GM21723 (cell line): ENCODE measurements at regions not wholly inside any gene's neighbourhood (a gene's known extent, or its start where the extent isn't known, plus 50 kb on each side); places are given as distances from the start of the nearest gene placed in this dataset.

ENCODE experiments used
- ATAC-seq: cut with Tn5 transposase; IDR thresholded peaks from one replicate; pipeline ENCODE4 v1.9.1; 2021; ENCODE audit warnings: mild to moderate bottlenecking, moderate library complexity; ENCODE audit not compliant: unreplicated experiment

DNA sequence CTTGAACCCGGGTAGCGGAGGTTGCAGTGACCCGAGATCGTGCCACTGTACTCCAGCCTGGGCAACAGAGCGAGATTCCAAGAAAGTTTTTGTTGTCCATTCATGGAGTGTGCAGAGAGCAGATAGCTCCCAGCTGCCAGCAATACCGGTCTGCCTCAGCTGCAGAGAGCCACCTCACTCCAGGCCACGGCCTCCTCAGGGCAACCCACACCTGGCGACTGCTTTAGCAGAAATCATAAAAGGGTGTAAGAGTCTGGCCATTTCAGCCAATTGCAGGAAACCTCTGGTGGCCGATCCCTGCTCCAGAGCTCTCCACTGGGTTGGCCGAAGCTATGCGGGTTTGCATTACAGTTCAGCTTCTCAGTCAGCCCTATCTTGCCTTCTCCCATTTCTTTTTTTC lies 227.4 kb upstream of the BCOR start:
- no peak for ATAC-seq

DNA sequence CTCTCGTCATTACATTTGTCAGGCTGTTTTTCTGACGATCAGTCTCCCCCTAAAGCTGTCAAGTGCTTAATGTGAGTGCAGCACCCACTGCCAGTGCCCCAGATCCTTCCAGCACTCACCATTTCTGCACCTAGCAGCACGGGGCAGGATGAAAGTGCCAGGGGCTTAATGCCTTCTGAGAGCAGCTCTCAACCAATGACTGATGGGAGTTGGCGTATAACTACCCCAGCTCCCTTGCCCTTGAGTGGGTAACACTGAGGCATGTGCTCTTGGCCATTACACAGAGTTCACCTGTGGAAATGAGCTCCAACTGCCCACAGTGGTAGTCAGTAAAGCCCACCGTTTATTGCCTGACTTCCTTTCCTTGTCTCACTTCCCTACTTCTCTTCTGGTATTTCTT lies 226.2 kb upstream of the BCOR start:
- no peak for ATAC-seq

- ATAC-seq = no peak
Measured at GRCh38 chrX:40320819-40321218, 223.1 kb upstream of the BCOR start.

- ATAC-seq = no peak
Measured at GRCh38 chrX:40318801-40319200, 221.0 kb upstream of the BCOR start.

GRCh38 chrX:40318076-40318475 lies 220.3 kb upstream of the BCOR start:
- ATAC-seq = no peak

- no peak for ATAC-seq
Measured at GRCh38 chrX:40316502-40316901, 218.7 kb upstream of the BCOR start.

GRCh38 chrX:40314070-40314469 lies 216.3 kb upstream of the BCOR start:
- ATAC-seq = no peak

DNA sequence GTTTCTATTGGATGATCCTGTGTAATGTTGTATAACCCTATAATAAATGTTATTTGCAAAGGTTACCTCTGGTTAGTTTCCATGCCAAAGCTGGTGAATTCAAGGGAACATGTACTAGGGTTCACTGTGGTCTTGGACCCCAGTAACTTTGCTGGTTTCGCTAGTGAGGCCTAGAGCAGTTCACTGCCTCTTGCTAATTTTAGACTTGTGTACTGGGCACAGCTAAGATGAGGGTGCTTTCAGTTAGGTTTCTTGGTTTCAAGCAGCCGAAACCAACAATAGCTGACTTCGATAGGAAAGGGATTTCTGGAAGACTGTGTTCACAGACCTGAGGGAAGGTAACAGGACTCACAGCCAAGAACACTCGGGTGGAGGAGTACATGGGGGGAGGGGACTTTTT lies 215.5 kb upstream of the BCOR start:
- ATAC-seq = no peak

DNA sequence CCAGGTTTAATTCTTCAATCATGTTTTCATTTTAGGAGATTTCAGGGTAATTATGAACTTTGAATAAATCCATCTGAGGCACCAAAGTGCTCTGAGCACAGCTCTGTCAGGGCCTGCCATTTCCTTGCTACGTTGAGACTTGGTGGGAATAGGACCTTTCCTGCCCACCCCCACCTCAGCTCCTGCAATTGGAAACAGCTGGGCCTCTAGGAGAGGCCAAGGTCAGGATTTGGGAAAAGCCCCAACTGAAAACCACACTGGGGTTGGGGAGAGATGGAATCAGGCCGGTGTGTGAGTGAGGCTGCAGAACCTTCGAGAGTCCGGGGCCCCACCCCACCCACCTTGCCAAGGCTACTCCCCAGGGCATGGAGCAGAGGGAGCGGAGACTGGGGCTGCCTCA lies 212.7 kb upstream of the BCOR start:
- ATAC-seq = no peak

DNA sequence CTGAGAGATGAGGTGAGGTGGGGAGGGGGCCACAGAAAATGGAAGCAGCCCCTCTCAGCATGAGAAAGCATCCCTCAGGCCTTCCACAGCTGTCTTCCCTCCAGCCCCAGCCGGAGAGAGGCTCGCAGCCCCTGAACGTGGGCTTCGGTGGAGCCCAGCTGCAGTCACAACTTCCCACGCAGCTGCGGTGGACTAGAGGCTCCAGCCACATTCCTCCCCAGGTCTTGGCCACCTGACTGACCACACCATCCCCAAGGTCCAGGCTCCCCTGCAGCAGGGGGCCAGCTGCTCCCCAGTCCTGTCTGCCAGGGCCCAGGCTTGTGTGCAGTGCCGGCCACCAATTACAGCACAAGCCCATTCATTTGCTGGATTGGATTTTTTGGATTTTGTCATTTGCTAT lies 212.3 kb upstream of the BCOR start:
- ATAC-seq = no peak

DNA sequence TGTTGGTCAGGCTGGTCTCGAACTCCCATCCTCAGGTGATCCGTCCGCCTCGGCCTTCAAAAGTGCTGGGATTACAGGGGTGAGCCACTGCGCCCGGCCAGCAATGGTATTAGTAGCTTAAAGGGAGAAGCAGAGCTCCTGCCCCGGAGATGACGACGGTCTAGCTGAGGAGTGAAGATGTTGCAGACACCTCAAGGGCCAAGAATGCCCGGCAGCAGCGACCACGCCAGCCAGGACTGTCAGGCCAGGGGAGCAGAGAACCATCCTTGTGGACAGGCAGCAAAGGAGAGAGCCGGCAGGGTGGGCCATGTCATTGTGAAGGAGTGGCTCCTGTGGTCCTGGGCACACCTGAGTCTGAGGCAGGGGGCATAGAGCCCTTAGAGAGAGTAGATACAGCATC lies 210.1 kb upstream of the BCOR start:
- ATAC-seq = no peak

GRCh38 chrX:40304115-40304514 lies 206.4 kb upstream of the BCOR start:
- no peak for ATAC-seq

GRCh38 chrX:40303256-40304077 lies 205.7 kb upstream of the BCOR start:
- ATAC-seq = no peak

DNA sequence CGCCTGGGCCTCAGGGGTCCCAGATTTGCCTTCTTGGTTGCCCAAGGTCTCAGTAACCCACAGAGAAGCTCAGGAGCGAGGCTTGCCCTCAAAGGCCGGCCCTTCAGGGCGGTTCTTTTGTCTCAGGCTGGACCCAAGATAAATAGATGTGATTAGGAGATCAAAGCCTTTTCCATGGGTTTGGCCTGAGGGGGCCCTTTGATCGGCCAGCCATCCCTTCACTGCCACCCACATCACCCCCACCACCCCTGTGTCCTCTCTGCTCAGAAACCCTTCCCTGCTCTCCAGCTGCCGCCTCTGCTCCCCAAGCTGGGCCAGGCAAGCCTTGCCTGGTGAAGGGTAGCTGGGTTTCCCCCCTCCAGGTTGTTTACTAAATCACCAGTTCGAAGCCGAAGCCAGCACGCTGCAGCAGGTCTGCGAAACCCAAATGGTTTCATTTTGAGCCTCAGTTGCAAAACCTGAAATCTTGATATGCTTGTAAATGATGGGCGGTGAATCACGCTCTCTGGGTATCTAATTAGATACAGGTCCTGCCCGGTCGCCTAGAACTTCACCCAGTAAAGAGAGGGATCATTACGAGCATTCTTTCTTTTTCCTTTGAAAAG lies 202.6 kb upstream of the BCOR start:
- peak; percentile 54 for ATAC-seq

DNA sequence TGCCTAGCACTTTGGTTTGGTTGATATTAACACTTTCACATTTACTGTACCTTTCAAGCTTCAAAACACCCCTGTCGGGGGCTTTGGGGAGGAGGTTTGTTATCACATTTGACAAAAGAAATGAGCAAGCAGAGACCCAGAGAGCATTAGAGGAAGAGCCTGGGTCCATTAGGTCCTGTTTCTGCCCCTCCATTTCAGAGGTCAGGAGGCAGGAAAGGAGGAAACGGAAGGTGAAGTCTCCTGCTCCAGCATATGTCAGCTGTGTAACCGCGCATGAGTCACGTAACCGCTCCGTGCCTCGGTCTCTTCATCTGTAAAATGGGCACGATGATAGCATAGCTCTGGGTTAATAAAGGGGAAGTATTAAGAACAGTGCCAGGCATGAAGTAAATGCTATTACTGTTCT lies 201.9 kb upstream of the BCOR start:
- ATAC-seq = no peak

- no peak for ATAC-seq
Measured at GRCh38 chrX:40298572-40299479, 201.1 kb upstream of the BCOR start.

DNA sequence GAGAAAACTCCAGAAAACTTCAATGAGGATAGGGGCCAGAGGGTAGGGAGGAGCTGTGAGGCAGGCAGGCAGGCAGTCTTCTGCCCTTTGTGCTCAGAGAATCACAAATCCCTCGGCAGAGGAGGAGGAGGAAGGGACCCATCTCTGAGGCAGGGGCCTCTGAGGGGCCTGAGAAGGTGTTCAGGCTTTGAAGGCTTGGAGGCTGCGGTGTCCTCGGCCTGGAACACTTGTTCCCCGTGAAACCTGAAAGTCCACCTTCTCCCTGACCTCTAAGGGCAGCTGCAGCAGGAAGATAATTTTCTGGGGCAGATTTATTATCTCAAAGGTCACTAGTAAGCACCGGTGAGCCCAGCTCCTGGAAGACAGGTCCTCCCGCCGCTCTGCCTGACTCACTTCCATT lies 200.3 kb upstream of the BCOR start:
- no peak for ATAC-seq

- no peak for ATAC-seq
Measured at GRCh38 chrX:40291553-40291952, 193.8 kb upstream of the BCOR start.

- no peak for ATAC-seq
Measured at GRCh38 chrX:40290517-40290916, 192.8 kb upstream of the BCOR start.

GRCh38 chrX:40285876-40286275 lies 188.1 kb upstream of the BCOR start:
- ATAC-seq = no peak

DNA sequence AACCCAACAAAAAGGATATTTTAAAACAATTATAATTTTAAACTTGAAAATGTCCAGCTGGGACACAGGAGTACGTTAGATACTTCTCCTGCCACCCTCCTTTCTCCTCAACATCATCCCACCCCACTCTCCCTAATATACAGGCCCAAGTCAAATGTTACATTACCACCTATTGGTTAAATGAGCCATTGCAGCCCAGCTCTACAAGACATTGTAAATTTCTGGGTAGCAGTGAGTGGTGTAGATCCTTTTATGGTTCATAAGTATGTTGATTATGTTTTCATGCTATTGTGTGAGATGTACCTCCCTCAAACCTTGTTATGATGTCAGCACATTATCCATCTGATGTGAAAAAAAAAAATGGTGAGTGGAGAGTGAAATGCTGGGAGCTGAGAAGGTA lies 187.1 kb upstream of the BCOR start:
- ATAC-seq = no peak

DNA sequence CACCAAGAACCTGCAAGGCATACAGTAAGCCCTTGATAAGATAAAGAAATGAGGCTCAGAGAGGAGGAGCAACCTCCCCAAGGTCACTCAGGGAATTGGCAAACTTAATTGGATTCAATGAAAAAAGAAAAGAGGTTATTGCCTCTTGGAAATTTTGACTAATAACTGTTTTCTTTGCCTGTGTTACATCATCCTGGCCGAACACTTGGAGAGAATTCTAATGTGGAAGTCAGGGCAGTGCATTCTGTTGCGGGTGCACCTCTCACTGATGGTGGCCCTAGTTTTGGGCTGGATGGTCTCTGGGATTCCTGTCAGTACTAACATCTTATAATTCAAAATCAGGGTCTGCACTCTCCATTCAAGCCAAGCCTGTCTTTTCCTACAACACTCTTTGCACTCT lies 186.2 kb upstream of the BCOR start:
- ATAC-seq = no peak
